Stimulated activated CD8-positive, alpha-beta memory T cell treated with anti-CD3 and anti-CD28 coated beads, Interleukin-12 subunit alpha, Interleukin-12 subunit beta, amount 100 ng/mL, for 4 hours (primary cell): ENCODE measurements at regions not wholly inside any gene's neighbourhood (a gene's known extent, or its start where the extent isn't known, plus 50 kb on each side); places are given as distances from the start of the nearest gene placed in this dataset.

Experiments
- DNase-seq: peaks from one replicate; pipeline ENCODE4 v3.0.0-alpha.2; 2020; ENCODE audit warnings: low read depth

DNA sequence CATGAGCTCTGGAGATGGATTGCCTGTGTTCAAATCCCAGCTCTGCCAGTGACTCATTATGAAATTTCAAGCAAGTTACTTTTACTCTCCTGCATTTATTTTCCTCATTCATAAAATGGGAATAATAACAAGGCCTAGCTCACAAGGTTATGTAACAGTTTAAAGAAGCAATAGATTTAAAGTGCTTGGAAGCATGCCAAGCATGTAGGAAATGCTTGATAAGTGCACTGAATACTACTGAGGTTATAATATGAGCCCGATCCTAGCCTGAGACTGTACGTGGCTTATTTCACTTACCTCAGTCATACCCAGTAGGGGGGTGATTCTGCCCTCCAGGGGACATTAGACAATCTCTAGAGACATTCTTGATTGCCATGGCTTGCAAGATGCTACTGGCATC lies 734.1 kb upstream of the WWC1 start:
- no peak for DNase-seq

DNA sequence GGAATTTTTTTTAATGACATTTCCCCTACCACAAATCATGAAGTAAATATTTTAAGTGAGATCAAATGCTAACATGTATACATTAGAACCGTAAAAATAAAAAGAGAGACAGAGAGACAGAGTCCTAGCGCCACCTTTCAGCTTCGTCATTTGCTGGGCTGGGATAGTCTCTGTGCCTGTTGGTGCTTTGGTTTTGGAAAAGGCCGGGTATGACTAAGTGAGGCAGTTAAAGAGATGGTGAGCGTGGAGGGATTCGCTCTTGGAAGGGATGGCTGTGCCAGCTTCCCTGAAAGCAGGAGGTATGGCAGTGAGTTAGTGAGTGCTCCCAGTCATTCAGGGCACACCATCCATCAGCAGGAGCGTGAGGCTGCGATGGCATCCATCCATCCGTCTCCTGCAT lies 729.6 kb upstream of the WWC1 start:
- DNase-seq: no peak

DNA sequence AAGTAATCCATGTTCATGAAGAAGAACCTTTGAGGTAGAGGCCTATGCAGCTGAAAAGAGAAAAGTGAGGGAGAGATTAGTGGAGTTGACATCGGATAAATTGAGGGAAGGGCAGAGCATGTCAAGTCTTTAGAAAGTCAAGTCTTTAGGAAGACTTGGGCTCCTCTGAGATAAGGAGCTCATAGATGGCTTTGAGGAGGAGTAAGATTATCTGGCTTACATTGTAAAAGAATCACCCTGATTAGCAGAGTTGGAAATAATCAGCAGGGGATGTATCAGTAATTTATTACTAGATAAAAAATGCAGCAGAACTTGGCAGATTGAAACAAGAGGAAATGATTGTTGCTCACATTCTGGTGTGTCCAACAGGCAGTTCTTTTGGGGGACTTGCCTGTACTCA lies 727.2 kb upstream of the WWC1 start:
- no peak for DNase-seq

DNA sequence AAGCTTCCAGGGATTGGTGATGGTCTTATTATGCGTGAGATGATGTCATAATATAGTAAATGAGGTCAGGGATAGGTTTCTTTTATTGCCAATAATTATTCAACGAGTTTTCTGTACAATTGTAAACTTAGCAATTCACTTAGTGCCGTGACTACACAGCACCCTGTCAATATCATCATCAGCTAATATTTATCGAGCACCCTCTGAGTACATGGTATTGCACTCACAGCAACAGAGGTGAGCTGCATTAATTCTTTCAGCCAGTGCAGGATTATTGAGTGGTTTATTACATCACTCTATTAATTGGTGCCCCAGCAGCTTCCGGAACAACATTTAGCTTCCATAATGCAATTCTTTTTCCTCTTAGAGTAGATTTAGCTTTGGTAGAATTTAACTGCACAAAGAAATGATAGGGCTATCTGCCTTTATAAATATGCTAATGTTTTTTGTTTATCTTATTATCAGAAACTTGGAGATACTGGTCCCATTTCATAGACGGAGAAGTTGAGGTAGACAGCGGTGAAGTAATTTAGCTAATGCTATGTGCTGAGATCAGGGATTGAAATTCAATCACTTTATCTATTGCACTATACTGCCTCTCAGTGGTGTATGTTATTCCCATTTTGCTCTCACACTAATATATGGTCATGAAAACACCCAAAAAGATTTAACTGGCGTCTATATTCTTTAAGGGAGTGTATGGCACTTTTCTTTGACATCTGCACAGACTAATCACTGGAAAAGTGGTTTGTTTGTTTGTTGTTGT lies 726.1 kb upstream of the WWC1 start:
- no peak for DNase-seq

DNA sequence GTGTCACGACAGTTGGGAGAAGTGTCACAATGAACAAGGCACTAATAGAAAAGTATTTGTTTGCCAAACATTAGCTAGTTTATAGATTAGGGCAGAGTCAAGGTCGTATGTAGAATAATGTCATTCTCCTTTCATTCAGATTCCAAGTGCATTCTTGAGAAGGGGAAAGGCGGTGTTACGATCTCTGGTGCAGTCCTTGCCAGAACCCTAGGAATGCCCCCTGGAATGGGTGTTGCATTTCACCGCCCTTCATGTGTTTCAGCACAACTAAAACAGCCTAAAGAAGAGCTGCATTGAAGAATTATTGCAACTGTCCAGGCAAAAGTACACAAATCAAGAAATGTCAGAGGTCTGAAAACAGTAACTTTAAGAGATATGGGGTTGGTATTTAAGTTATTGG lies 721.0 kb upstream of the WWC1 start:
- DNase-seq: no peak

DNA sequence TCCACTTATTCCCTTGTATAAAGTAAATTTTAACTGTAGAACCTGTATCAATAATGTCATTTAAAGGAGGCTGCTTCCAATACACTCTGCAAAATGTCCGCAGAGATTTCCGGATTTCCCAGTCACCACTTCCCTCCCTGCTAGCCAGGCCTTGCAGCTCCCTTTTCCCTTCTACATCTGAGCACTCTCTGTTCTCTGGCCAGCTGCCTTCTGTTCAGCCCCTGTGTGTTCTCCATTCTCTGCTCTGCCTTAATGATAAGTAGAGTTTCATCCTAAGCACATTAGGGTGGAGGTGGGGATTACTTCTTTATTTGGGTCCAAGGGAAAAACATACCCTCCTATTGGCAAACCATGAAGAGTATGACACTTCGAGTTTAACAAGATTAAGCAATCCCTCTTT lies 719.6 kb upstream of the WWC1 start:
- no peak for DNase-seq

DNA sequence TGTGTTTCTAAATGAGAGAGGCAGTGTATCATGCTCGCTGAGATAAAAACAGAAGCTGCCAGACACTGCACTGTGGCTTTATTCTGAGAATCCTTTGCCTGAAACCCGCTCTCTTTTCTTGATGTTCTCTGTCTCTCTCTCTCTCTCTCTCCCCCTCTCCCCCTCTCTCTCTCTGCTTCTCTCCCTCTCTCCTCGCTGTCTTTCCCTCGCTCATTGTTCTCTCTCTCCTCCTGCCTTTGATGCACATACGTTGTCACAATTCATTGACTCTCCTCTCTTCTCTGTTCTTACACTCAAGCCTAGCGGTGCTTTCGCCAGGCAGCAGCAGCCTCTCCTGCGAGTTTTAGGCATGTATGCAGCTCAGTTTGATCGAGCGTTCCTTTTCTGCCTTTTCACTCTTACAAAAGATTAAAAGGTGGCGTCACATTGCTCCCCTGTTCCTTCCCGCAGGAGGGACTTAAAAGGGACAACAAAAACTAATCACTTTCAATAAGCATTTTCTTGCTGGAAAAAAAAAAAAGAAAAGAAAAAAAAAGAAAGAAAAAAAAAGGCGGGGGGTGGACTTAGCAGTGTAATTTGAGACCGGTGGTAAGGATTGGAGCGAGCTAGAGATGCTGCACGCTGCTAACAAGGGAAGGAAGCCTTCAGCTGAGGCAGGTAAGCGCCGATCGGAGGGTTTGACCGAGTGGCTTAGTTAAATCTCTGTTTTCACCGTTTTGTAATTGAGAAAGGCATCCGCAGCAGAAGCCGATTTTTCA lies 717.9 kb upstream of the WWC1 start:
- no peak for DNase-seq

DNA sequence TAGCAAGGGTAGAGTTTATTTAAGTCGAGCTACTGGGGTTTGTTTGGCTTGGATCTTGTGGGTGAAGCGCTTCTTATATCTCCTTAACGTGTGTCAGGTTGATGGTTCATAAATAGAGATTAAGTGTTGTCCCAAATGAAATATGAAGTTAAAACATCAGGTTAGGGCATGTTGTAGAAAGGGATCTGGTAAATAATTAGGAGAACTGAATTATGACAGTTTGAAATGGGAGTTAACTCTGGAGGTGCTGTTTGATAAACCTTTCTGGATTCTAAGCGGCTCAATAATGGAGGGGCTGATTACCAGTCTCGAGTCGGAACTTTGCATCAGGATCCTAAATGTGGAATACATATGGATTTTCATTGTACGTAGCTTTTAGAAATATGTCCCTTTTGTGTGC lies 717.0 kb upstream of the WWC1 start:
- no peak for DNase-seq

DNA sequence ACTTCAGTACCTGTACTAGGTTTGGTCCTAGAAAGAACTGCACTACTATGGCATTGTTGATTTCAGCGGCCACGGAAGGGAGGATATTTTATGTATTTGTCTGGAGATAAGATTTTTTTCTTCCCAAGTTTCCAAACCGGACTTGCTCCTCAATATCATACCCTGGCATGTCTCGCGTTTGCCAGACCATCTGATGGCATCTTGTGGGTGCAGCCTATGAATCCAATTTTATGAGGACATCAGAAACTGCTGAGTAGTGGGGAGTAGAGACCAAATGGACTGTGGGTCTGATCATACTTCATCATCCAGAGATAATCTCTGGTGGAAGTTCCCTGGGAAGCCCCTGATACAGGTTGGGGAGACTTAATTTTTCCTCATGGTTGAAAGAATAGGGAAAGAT lies 716.1 kb upstream of the WWC1 start:
- DNase-seq: no peak

DNA sequence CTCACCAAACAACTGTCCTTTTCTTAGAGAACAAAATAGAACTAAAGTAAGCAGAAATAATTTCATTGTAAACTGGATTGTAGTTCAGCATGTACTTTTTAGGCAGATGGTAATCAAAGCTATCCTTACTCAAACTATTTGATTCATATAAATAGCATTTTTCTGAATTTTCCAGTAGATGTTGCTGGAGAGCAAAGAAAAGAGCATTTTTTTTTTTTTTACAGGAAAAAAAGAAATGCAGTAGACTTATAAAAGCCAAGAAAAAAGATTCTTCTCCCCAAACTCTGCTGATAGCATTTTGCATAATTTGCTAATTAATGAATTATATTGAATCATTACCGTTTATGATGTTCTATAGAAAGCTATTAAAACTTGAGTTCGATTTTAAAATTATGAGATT lies 715.3 kb upstream of the WWC1 start:
- no peak for DNase-seq

DNA sequence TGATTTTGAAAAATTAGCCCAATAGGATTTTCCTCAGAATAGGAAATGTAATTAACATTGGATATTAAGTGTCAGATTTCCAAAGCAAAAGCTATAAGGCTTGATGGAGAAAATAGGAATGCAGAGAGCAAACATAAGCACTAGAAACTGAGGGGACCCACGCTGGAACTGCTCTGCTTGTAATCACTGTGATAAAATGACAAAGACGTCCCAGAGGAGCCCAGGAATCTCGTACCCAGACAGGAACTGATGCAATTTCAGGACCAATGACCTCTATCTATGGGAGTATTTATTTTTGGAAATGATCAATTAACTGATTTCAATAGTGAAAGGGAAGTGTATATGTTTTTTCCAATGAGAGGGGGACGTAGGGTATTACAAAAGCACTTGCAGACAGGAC lies 714.5 kb upstream of the WWC1 start:
- DNase-seq: no peak

DNA sequence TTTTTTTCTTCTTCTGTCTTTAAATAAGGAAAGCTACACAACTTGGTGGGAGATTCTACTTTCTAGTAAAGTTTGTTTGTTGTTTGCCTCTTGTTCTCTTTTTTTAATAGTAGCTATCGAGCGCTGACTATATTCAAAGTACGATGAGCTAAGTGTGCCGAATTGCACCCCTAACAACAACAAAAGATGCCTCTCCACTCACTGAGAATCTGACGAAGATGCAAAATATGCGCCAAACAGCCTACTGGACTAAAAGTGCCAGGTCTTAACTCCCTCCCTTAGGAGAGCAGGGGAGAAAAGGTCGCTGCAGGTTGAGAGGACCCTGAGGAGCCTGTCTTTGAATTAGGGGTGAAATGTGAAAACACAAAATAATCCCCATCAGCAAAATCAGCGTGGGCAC lies 713.8 kb upstream of the WWC1 start:
- no peak for DNase-seq

DNA sequence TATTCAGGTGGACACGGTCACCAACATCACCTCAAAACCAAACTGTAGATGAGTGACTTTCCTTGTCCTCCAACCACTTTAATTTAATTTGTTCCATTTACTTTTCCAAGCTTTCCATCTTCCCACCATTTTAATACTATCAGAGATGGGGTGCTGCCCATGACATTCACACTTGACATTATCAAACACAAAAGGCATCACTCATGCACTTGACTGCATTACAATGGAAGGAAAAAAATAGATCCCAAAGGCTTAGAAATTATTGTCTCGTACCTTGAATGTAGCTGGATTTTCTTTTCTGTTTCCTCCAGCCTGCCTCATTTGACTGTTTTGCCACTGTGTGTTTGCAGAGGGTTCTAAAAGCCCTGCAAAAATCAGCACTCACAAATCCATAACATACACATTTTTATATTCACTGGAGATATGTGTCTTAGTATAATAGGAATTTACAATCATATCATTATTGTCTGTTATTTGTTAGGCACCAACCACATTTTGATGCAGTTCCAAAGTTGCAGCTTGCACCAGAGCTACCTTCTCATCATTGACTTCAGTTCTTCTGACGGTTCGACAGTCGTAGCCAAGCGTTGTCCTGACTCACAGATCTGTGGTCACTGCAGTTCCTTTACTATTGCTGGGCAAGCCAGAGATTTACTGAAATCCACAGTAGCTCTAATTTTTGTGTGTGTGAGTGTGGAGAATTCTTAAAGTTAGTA lies 712.3 kb upstream of the WWC1 start:
- no peak for DNase-seq

DNA sequence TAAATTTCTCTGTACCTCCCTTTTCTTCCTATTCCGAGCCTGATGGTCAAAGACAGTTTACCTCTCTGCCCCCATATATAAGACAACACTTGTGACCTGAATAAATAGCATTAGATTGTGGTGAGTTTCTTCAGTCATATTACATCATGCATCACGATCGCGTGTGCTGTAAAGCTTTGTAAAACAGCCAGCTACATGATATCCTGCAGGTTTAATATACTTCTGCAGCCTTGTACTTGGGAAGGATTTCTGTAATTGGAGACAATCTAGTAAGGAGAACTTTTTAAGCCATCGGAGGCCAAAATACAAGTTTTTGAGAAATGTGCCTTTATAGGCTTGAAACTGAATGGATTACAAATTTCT lies 711.8 kb upstream of the WWC1 start:
- DNase-seq: no peak

DNA sequence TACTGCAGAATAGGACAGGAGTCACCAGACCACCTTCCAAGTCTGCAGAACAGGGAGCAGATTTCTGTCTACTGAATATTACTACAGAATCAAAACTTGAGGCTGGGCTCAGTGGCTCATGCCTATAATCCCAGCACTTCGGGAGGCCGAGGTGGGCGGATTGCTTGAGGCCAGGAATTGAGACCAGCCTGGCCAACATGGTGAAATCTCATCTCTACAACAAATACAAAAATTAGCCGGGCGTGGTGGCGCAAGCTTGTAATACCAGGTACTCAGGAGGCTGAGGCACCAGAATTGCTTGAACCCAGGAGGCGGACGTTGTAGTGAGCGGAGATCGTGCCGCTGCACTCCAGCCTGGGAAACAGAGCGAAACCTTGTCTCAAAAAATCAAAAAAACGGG lies 710.8 kb upstream of the WWC1 start:
- no peak for DNase-seq

DNA sequence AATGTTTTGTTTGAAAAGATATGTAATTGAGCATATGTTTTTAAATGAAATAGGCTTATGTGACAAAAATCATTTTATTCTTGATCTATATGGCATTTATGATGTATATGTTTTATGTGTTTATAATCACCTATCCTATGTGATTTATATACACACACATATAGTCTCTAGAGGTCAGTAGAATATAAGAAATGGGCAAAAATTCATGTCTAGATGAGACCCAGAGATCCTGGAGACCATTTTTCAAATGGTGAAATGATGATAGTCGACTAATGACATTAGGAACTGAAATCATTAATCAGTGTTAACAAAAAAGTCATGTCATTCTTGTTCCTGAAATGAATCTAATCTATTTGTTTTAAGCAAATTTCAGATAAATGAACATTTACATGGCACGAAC lies 709.2 kb upstream of the WWC1 start:
- DNase-seq: no peak

DNA sequence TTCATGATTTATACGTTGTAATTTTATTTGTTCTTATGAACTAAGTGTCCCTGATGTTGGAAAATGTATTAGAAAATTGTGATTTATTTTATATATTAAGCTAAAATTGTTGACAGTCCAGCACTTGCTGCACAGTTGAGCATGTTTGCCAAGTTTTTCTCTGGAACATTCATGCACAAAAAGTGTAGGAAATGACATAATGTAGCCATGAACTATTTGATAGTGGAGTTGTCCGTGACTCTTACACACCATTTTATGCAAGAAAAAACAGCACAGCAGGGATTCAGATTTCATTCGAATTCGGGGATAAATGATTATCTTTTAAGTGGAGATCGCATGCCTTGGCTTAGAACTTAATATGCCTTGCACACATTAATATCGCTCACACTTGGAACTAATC lies 708.6 kb upstream of the WWC1 start:
- no peak for DNase-seq

DNA sequence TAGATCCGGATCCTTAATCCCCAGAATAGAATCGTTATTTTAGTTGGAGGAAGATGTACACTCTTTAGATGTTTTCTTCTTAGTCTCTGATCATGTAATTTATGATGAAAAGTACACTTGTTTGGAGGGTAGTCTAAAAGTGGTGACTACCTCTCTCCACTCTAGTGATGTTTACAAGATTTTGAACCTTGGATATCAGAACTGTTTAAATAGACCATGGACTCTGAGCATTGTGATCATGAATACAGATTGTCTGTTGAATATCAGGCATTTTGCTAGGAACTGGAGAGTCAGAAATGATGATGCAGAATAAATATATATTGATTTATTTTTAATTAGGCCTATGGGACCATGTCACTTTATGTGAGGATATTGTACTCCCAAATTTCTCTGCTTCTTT lies 706.3 kb upstream of the WWC1 start:
- DNase-seq: no peak

DNA sequence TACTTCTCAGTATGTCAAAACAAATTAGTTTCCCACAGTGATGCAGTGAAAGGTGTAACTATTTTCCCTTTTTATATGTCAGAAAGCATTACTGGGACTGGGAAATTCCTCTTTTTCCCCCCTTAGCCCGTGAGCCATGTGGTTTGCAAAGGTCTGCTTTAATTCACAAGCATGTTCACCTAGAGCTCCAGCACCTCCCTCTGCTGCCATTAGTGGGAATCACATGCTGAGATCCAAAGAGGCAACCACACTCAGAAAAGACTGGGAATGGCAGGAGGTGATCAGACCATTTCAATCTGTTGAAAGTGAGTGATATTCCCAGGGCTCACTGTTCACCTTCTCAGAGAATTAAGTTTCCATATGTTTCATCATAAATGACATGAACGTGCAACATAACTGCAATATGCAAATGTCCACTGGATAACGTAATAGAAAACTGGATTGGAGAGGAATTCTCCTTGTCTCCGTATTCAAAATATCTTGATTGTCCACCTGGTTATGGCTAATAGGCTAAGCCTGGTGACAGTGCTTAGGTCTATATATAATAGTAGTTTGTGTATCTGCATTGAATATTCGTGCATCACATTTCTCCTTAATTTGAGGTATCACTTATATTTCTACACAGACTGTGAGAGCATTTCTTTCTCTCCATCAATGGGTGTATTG lies 703.5 kb upstream of the WWC1 start:
- no peak for DNase-seq

DNA sequence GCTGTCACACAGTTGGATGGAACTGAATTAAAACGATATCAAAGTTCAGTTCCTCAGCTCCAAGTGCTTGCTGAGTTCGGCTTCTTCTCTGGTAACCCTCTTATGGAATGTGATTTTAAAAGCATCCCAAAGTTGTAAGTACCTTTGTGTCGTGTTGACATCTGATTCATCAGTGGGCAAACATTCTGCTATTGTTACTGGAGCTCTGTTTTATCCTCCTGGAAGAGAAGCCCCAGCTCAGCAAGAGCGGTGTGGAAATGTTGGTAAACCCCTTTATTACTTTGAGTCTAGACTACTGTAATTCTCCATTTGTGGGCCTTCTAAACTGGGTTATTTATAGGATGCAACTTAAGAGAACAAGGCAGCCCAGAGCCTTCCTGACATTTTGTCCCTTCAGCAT lies 699.3 kb upstream of the WWC1 start:
- DNase-seq: no peak

DNA sequence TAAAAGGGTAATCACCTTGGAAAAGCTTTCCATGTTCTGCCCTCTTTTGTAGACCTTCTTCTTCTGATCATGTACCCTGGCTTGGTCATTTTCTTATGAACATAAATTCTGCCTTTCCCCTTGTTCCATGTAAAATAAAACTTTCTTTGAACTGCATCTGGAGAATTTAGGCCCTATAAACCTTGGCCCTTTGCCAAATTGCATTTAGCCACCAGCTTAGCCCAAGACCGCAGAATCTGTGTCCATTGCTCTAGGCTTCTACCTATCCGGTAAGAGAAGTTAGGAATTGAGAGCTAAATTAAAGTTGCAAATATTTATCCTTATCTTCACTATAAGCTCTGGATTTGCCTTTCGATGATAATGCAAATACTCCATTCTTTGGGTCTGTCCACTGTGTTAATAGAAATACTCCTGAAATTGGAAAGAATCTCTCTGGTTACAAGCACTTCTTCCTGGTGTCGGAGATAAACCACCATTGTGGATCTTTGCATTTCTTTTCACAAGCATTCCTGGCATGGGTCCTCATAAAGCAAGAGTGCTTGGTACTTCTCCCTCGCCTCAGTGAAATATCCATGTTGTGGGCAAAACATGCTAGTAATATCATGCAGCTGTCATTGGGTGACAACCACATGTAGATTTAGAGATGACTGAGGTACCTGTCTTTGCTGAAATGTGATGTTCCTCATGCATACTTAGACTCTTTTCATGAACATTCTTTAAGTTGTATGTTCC lies 698.0 kb upstream of the WWC1 start:
- no peak for DNase-seq

DNA sequence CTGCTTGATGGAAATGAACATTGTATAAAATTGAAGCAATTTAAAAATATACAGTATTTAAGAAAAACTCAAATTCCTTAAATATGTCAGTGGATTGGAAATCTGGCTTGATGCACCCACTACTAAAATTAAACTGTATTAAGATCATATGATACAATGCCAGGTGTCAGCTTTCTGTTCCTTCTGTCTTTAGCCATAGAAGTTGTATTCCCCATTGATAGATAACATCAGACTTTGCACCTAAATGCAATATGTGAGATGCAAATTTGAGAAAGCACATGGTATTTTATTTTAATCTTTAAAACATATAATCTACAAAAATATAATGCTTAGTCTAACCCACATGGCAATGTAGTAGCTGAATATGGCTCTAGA lies 697.4 kb upstream of the WWC1 start:
- DNase-seq: no peak
